Fibroblast of peridontal ligament (primary cell): ENCODE measurements at regions not wholly inside any gene's neighbourhood (a gene's known extent, or its start where the extent isn't known, plus 50 kb on each side); places are given as distances from the start of the nearest gene placed in this dataset.
A peak's percentile ranks its signal among the peaks of the same experiment; 100 is the strongest.

Experiments
- DNase-seq: peaks from one replicate; pipeline ENCODE4 v3.0.0-alpha.2; 2010; ENCODE audit errors: extremely low read depth

GRCh38 chr15:87631775-87632174 lies 624.8 kb downstream of the NTRK3 start:
- DNase-seq = no peak

- DNase-seq = no peak
These were observed 625.4 kb downstream of the NTRK3 start for GRCh38 chr15:87631093-87631492.

DNA sequence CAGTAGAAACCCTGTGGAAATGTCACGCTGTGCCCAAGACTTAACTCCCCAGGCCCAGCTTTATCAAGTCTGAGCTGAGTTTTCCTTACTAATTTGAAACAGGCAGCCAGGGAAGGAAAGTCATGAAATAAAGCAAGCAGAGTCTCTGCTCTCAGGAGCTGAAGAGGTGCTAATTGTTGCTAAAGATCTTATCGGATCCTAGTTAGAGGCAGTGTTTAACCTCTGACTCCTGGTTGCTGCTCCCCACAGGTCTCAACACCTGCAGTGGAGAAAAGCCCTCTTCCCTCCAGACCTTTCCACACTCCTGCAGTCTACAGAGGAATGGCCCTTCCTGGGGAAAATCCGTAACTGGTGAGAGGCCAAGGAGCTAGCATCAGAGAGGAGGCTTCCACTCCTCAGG lies 628.2 kb downstream of the NTRK3 start:
- no peak for DNase-seq

GRCh38 chr15:87626860-87627259 lies 629.7 kb downstream of the NTRK3 start:
- DNase-seq = no peak

GRCh38 chr15:87623832-87624231 lies 632.7 kb downstream of the NTRK3 start:
- no peak for DNase-seq

- no peak for DNase-seq
These were observed 636.1 kb downstream of the NTRK3 start for GRCh38 chr15:87620393-87620792.

DNA sequence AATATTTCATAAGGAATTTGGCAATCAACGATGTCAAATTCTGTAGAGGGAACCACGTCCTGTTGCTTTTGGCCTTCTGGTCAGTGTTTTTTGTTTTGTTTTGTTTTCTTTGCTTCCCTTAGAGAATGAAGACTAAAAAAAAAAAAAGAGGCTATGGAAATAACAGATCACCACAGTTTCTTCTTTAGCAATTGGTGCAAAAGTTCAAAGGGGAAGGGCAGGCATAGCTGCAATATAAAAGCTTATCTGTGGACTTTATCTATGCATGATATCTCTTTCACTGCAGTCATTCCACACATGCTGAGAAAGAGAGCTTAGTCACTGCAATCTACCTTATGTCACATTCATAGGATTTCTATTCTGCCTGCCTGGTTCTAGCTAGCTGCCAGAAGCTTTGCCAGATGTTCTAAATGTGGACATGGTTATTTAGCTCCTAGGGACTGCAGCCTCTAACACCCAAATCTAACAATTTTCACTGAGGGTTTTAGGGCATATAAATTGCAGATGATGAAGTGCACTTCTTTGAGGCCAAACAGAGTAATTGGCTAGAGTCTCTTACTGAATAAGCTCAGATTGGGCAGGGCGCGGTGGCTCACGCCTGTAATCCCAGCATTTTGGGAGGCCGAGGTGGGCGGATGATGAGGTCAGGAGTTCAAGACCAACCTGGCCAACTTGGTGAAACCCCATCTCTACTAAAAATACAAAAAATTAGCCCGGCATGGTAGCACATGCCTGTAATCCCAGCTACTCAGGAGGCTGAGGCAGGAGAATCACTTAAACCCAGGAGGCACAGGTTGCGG lies 637.2 kb downstream of the NTRK3 start:
- peak; percentile 61 for DNase-seq

- no peak for DNase-seq
These were observed 638.3 kb downstream of the NTRK3 start for GRCh38 chr15:87618203-87618725.

DNA sequence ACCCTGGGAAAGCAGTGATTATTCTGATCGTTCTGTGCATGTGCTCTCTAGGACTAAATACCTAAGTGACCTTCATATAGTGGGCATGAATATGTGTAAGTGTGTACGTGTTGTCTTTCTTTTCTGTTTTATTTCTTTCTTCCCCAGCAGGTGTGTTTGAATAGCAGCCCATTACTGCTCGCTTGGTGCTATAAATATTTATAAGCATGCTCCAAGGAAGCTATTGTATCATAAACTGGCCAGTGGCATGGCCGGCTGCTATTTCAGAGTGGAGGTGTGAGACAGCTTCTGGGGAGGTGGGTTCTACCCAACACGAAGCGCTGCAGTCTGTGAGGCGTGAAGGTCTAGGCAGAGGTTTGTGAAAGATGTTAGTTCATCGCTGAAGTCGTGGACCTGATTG lies 641.8 kb downstream of the NTRK3 start:
- no peak for DNase-seq

DNA sequence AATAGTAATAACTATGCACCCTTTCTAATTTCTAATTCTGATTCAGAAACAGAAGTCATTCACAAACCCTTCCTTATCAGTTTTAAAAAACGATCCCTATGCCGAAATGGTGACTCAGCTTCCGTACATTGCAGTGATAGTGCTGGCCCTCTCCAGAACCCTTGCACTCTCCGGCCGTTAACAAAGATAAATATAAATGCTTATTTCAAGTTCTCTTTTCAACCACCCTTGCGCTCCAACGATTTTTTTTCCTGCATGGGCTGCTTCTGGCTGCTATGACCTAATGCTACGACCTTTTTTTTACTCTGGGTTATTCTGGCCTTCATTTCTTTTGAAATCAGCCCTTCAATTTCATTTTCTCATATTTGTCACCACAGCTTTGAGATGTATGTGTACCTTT lies 646.2 kb downstream of the NTRK3 start:
- no peak for DNase-seq

DNA sequence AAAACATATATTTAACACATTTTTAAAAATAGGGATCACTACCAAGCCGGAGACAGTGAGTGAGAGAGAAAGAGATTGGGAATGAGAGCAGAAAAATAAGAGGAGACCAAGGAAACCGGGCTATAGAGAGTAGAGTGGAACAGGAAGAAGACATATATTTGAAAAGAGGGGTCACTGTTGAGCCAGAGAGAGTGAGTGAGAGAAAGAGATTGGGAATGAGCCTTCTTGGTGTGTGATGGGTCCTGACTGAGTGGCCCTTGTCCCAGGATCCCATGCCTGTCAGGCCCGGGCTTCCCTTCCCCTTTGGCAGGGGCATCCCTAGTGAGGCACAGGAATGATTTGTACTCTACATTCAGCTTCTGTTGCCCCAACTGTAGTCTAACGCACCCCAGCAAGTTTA lies 646.6 kb downstream of the NTRK3 start:
- no peak for DNase-seq

DNA sequence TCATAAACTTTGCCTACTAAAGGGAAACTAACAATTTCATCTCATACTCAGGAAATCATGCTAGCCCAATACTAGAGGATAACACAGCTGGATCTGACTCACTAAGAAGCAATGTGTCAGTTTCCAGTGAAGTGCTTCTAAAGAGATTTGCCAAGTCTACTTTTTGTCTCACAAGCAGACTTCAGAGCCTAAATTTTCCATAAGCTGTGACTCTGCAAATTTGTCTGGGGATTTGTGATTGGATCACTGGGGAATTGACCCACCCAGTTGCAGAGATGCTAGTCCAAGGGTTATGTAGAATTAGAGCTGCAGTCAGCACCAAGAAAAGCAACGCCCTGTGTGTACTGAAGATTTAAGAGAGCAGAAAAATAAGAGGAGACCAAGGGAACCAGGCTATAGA lies 647.1 kb downstream of the NTRK3 start:
- peak; percentile 93 for DNase-seq

- no peak for DNase-seq
These were observed 648.1 kb downstream of the NTRK3 start for GRCh38 chr15:87608238-87609028.

DNA sequence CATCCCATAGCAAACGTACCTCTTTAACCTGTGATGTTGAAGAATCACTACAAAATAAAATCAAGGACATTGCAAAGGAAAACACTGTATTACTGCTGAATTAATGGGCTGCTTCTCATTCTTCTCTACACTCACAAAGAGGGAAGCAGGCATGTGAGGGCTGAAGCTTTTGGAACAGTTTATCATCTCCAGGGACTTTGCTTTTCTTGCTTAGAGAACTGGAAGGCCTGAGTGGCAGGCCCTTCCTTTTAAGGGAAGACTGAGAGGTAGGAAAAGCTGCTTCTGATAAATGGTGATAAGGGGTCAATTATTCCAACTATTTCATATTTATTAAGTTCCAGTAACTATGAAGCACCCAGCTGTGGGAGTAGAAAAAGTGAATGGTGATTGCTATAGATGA lies 649.6 kb downstream of the NTRK3 start:
- DNase-seq = peak; percentile 13

GRCh38 chr15:87604857-87605446 lies 651.6 kb downstream of the NTRK3 start:
- peak; percentile 7 for DNase-seq

DNA sequence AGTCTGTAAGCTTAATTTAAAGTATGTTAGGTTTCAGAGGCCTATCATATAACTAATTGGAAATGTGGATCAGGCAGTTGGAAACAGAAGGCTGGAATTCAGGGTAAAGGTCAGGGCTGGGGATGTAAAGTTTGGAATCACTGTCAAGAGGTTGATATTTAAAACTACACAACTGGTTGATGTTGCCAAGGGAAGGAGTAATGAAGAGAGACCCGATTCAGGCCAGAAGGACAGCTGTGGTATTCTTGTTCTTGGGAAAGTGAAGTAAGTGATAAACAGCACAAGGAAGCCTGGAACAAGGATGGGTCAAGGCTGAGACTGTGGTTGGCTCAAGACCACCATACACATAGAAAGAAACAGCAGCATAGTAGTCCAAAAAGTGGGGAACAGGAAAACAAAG lies 654.2 kb downstream of the NTRK3 start:
- DNase-seq = peak; percentile 8

GRCh38 chr15:87599616-87600015 lies 656.9 kb downstream of the NTRK3 start:
- peak; percentile 26 for DNase-seq

DNA sequence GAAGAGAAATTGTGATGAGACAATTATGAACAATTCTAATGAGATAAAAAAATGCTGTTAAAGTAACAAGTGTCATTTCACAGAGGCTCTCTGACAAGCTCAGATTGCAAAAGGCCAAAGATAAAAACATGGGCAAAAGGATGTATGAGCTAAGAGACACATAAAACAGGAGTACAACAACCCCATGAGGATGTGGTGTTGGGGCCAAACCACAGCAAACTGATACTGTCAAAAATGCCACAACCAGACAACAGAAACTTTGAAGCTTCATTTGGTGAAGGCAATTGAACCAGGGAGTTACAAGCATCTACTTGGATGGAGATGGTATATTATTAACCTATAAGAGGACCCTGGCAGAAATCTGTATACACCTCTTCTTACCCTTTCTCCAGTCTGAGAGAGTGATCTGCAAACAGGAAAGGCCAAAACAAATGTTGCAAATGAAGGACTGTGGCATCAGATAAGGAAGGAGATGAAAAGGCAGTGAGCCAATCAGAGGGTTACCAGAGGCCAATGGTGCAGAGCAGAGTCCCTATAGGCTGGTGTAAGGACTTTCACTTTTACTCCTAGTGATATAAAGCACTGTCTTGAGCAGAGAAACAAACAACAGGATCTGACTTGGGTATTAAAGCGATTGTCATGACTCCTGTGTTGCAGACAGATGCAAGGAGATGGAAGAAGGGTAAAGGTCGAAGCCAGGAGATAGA lies 659.0 kb downstream of the NTRK3 start:
- peak; percentile 18 for DNase-seq

- no peak for DNase-seq
These were observed 665.0 kb downstream of the NTRK3 start for GRCh38 chr15:87591582-87591981.

- no peak for DNase-seq
These were observed 665.5 kb downstream of the NTRK3 start for GRCh38 chr15:87591042-87591441.

DNA sequence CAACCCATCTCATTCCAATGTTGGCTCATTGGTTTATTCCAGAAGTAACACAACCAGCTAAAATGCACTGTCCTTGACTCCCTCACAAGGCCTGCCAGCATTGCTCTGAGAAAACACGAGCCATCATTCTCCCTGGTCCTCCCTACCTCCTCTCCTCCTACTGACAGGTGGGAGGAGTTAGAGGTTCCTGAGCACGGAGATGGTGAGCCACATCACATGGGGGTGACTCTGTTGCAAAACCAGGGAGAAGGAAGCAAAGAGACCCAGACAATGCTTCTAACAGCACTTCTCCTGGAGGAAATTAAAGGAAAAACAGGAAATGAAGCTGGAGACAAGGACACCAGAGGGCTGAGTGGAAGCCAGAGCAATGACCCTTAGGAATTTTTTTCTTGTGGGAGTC lies 667.4 kb downstream of the NTRK3 start:
- no peak for DNase-seq

GRCh38 chr15:87582169-87582568 lies 674.4 kb downstream of the NTRK3 start:
- no peak for DNase-seq
